Activated T-cell treated with anti-CD3 and anti-CD28 coated beads for 24 hours (primary cell): ENCODE measurements at regions not wholly inside any gene's neighbourhood (a gene's known extent, or its start where the extent isn't known, plus 50 kb on each side); places are given as distances from the start of the nearest gene placed in this dataset.
"Not testable (repeated sequence)": the region's sequence is repeated elsewhere in the genome, so short reads cannot be mapped to it uniquely, and the experiment has no call there.

Experiments
- DNase-seq: peaks from one replicate; pipeline ENCODE4 v3.0.0-alpha.2; 2020; ENCODE audit warnings: low read depth

DNA sequence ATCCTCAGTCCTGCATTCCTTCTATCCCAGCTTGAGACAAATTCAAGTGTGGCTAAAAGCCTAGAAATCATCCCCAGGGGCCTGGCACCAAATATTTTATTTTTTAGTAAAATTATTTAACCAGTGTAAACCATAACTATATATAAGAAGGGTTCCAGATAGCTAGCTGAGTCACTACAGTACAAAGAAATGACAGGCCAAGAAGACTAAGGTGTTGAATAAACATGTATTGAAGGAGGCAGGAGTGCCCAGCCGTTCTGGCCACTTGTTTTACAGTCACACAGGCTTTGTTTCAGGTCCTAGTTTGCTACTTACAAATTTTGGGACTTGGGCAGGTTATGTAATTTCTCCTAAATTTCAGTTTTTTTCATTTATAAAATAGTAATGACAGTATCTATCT lies 225.9 kb upstream of the PITX2 start:
- DNase-seq = no peak

DNA sequence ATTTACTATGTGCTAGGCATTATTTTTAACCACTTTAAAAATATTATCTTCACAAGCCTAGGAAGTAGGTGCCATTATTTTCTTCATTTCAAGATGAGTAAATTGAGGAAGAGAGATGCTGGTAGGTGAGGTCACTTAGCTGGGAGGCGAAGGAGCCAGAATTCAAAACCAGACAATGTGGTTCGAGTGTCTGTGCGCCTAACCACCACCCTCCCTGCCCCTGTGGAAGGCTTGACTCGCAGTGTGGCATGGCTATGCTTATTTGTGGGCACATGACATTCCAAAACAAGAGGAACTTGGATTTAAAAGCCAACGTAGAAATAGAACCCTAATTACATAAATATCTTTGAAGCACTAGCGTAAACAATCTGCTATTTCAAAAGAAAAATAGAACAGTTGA lies 226.6 kb upstream of the PITX2 start:
- no peak for DNase-seq

DNA sequence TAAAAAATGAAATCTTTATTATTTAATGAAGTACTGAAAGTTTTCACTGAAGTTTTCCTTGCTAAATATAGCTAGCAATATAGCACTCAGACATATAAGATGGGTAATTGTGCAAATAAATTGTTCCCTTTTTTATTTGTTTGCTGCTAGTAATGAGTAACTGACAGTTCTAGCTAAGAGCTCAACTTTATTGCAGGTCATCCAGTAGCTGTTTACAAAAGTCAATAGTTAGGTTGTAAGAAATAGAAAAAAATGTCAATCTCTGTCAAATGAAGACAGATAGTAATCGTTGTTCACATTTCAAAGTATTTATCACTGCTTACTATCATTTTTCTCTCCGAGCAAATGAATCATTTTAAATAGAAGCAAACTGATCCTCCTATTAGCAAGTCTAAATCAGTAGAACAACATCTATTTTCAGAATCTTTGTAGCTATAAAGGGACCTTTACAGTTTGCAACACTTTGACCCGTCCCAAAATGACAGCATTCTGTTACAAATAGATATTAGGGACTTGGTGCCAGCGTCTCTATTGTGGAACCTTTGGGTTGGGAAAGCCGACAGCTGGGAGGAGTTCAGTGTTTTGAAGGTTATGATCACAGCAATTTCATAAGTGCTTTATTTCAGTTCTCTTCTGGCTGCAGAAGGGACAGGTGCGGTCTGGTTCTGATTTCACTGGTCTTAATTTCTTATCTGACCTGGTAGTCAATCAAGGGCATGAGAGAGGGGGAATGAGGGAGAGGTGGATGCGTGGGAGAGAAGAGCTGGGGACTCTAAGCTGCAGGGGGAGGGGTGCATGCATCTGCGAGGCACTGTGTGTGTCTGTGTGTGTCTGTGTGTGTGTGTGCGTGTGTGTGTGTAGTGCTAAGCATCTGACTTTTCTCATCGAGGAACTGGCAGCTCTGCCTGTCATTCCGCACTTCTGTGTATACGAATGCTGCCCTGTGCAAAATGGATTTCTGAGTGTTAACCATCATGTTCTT lies 227.9 kb upstream of the PITX2 start:
- no peak for DNase-seq

DNA sequence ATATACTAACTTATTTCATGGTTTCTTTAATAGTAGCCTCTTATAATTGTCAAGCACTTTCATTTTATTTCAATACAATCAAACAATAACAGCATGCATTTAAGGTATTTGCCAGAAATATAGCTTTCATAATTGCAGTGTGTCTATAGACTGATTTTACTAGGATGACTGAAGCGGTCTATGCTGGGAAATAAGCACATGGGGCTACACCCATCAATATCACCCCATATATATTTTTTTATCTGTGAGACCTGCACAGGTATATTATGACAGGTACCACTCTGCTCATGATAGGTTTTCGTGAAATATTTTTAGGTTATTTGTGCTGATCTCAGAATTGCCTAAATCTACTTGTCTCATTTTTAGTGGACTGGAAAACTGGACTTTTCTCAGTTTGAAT lies 229.1 kb upstream of the PITX2 start:
- DNase-seq = no peak

DNA sequence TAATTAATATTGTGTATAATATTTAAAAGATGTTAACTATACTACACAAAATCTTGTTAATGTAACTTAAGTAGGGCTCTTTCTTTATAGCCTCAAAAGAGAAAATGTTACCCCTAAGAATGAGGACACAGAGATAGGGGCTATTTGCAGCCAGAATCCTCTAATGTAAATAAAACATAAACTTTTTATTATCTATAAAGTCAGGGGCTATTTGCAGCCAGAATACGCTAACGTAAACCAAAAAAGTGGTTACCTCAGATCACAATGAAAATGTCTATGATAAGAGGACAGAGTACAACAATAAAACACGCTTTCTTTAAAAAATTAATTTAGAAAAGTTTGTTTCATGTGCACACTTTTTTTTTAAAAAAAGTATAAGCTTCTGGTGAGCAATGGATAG lies 229.9 kb upstream of the PITX2 start:
- DNase-seq = no peak

DNA sequence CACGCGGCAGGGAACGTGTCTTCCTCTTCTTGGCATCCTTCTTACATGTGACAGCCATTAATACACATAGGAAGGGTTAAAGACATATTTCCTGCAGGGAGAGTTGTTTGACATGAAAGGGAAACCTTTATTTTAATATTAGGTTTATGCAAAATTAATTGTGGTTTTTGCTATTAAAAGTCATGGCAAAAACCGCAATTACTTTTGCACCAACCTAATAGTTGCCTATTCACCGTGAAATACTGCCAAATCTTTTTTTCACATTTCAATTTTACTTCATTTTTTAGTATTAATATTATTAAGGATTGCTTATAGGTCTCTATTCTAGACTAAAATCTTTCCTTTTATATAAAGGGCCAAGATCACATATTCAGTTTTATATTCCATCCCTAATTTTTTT lies 230.4 kb upstream of the PITX2 start:
- DNase-seq = no peak

DNA sequence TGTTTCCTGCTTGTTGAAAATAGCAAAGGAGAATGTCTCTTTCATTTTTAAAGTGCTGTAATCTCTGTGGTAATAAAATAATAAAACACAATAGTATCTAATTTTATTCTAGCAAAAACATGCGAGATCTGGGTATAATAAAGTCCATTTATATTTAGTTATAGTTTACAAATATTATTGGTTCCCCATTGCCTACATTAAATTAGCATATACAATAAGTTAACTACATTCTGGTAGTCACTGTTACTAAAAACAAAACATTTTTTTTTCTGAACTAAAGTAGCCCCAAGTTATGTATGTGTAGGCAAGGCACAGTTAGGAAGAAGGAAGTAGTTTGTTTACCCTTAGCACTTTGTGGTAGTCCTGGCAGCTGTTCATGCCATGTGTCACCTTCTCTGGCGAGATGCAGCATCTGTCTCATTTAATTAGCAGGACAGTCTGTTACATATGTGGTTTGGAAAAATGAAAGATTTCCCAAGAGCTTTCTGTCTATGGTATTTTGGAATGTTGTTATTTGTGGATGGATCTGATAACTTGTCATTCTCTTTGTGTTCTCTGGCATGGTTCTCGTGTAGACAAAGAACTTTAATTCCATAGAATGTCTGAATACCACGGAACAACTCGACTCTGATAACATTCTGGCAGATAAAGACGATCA lies 231.3 kb upstream of the PITX2 start:
- no peak for DNase-seq

DNA sequence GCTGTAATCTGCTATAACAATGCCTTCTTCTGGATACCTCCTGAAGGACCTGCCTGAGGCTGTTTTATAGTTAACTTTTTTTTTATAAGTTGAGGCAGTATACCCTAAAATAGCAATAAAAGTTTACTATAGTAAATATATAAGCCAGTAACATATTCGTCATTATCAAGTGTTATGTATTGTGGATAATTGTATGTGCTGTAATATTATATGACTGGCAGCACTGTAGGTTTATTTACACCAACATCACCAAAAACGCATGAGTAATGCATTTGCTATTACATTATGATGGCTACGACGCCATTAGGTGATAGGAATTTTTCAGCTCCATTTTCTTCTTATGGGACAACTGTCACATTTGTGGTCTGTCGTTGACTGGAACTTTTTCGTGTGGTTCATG lies 237.2 kb upstream of the PITX2 start:
- DNase-seq = no peak

DNA sequence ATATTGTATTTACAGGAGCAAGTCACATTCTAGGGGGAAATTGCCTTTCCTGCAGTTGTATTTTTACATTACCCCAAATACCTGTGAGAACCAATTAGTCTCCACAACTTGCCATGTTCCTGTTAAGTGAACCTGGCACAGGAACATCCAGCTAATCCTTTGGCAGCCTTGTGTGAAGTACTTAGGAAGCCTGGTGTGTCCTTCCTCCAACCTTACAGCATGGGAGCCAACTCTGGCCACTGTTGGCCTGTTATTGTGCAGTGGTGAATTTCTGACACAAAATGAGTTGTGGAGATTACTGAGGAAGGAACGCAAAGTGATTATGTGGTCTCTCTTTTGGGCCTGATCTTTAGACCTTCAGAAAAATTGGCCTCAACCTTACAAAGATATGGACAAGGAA lies 238.0 kb upstream of the PITX2 start:
- DNase-seq = no peak

DNA sequence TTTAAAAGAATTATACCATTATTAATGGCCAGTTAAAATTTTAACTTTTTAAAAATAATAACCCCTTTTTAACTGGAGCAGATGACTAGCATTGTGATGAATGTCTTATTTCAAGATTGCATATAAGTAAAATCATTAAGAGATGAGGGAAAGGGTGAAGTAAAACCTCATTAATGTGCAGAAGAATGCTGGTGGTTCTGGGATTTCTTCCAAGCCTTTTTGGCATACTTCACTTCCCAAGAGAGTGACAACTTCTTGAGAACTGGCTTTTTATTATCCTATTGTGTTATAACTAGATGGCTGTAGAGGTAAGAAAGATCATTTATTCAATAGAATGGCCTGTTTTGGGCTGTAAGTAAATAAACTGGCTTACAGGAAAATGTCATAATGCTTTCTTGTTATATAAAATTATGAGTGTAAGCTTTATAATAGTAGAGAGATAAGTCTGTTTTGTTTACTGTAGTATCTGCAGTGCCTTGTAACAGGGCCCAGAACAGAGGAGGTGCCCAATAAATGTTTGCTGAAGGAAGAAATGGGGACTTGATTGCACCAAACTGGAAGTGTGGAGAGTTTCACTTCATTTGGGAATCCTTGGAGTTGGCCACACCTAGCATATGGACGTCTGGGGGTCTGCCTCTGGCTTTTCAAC lies 242.9 kb upstream of the PITX2 start:
- no peak for DNase-seq

DNA sequence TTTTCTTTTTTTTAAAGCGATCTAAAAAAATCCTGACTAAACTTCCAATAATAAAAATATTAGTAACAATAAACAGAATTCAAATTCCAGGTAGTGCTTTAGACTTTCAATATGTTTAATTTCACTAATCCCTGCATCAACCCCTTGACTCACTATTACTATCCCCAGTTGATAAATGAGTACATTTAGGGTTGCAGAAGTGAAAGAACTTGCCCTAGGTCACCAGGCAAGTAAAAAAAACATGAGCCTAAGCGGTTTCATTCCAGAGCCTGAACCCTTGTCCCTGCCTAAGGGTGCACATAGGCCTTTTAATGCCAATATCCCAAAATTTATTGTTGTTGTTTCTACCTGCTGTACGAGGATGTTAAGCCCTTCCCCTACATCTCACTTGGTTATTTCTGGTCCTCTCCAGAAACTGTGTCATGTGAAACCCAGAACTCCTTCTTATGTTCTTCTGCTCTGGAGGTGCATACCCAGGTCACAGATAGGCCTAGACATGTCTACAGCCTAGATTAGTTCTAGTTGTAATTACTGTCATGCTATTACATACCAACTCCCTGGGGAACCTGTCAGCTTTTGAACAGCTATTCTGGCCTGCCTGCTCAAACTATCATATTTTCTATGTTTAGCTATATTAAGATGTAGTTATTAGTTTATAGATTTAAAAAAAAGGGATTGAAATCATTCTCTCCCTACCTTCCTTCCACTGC lies 244.5 kb upstream of the PITX2 start:
- DNase-seq = no peak

DNA sequence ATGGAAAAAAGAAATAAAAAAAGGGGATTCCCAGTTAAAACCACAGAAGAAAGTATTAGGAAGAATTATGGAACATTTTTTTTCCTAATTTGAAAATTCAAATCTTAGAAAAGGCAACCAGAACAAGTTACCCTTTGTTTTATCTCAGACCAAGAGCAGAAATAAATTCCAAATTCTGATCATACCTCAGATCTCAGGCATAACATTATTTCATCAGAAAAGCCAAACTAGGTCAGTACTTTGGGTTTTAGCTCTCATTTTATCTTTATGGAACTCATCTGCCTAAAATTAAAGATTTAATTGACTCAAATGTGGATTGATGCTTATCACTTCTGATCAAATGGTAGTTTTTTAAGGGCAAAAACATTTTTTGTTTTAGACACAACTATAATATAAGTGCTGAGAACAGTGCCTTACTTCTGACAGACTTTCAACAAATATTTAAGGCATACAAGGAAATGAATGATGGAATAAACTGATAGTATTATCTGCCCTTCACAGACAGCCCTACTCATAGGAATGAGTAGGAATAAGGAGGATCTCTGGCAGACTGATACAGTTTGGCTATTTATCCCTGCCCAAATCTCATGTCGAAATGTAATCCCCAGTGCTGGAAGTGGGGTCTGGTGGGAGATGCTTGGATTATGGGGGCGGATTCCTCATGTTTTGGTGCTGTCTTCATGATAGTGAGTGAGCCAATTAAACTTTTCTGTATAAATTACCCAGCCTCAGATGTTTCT lies 245.3 kb upstream of the PITX2 start:
- no peak for DNase-seq

DNA sequence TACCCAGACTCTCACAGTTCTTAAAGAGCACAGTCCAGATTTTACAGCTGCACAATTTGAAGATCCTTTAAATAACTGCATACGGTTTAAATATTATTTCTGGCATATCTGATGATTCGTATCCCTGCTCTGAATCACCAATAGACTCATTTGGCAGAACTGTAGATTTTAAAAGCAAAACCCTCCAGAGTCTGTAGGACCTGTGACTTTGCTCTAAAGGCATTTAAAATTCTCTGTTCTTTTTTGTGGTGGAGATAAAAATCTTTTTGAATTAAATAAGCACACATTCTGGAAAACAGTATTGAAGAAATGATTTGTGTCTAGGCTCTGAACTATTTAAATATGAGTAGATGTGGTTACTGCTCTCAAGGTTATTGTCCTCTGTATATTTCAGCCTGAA lies 246.2 kb upstream of the PITX2 start:
- DNase-seq = no peak

DNA sequence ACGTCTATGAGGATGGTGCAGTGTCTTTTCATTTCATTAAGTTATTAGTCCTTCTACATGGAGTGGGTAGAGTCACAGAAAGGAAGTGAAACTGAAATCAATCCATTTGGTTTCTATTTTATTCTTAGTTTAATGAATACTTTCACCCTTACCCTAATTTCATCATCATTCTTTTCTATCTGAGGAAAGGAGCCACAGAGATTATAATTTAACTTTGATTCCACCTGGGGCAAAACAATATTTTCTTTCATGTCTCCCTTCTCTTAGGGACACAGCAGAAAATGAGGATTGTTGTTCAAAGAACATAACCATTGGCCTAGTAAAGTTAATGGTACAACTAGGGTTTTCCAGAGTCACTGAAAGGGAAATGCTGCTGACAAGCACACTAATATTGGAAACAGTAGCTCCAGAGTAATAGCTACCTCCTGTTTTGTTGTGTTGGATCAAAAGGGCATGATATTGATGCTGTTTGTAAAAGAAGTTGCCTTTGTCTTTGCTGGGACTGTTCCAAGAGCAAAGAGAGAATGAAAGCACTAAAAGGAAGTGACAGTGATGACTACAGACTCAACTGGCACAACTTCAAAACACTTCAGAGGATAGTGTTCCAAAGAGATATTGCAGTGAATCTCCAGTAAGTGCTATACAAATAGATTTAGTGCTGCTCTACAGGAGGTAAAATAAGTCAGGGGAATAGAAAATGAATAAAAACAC lies 247.1 kb upstream of the PITX2 start:
- DNase-seq = no peak

DNA sequence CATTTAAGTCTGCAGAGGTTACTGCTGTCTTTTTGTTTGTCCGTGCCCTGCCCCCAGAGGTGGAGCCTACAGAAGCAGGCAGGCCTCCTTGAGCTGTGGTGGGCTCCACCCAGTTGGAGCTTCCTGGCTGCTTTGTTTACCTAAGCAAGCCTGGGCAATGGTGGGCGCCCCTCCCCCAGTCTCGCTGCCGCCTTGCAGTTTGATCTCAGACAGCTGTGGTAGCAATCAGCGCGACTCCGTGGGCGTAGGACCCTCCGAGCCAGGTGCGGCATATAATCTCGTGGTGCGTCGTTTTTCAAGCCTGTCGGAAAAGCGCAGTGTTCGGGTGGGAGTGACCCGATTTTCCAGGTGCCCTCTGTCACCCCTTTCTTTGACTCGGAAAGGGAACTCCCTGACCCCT lies 253.3 kb upstream of the PITX2 start:
- DNase-seq = not testable (repeated sequence)

DNA sequence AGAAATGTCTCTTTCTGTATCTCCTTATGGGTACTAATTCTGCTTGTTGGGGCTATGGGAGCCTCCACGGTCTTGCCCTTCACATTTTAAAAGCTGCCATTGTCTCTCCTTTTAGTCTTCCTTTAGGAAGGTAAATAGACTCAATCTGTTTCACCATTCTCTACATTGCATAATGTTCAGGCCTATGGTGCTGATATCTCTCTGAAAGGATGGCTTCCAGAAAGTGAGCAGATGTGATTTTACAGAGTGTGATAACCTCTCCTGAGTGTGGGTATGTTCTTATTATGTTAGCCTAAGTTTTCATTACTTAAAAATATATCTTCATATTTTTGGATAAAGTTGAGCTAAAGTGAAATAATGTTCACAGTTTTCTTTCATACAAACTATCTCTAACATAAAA lies 254.0 kb upstream of the PITX2 start:
- no peak for DNase-seq

DNA sequence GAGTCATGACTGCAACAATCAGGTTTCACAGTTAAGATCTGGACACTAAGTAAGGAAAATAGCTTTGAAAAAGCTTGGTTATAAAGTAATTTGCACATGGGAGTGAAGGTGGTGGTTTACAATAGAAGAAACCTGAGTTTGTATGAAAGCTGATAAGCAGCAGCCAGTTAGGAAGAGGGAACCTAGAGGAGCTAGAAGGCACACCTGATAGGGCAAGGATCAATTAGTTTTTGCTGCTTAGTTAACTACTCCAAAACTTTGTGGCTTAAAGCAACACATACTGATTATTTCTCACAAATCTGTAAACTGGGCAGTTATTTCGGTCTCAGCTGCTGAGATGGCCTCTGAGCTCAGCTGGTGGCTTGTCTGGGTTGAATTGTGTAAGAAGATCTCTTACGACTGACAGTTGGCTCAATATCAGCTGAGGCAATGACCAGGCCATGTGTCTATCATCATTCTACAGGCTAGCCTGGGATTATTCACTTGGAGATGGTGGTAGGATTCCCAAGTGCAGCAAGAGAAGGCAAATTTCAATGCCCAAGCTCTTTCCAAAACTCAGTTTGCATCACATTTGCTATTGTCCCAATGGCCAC lies 255.0 kb upstream of the PITX2 start:
- no peak for DNase-seq

DNA sequence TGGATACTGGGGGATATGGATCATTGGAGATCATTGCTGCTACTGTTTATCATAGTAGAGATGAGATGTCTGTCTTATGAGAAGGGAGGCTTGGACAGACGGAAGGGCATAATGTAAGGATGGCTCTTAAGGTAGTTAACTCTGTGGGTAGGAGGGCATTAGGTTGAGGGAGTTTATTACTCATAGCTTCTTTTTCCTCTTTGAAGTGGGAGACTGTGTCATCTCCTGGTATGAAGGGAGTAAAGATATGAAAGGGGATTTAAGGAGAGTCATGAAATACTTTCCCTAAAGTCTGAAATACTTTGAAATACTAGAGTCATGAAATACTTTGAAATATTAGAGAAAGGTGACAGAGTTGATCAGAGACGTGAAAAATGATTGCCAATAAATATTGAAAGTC lies 255.5 kb upstream of the PITX2 start:
- no peak for DNase-seq

DNA sequence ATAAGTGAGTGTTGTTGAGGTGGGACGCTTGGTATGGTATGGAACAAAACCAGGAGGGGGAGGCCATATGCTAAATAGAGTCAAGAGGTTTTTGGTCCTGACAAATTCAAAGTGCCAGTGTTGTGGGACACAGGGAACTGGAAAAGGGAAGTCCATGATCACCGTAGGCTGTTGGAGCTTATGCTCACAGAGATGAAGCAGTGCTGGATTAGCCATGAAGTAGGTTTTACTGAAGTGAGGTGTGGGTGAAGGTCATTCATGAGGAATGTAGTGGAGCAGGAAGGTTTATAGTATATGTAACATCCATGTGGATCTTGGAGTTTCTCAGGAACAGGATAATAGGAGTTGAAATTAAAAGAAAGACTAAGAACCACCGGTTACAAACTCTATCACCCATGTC lies 256.1 kb upstream of the PITX2 start:
- DNase-seq = no peak

DNA sequence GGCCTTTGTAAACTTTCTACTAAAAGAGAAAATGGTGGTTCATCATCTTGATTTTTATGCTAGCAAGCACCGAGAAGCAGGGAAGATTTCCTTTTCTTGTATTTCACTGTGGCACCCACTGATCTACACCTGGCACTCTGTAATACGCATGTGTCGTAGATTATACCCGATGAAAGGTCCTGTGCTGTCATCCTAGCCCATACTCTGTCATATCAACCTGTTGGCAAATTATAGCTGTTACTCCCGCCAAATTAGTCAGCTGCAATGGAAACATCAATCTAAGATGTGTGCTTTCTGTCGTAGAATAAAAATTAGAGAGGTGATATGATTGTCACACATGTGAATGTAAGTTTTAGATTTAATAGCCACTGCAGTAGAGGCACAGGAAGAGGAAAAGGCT lies 263.4 kb upstream of the PITX2 start:
- no peak for DNase-seq

DNA sequence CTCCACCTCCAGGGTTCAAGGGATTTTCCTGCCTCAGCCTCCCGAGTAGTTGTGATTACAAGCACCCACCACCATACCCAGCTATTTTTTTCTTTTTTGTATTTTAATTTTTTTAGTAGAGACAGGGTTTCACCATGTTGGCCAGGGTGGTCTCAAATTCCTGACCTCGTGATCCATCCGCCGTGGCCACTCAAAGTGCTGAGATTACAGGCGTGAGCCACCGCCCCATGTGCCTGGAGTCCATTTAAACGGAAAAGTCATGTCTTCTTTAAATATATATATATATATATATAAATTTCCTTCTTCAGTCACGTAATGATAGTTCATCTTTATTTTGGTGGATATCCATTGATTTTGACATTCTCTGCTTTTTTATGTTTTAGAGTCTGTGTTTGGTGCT lies 264.0 kb upstream of the PITX2 start:
- DNase-seq = no peak
